Fibroblast of the aortic adventitia (primary cell): ENCODE measurements at regions not wholly inside any gene's neighbourhood (a gene's known extent, or its start where the extent isn't known, plus 50 kb on each side); places are given as distances from the start of the nearest gene placed in this dataset.

Experiments used
- DNase-seq: peaks from one replicate; pipeline ENCODE4 v3.0.0-alpha.2; 2010; ENCODE audit warnings: low read depth
- H3K4me3 ChIP-seq: 2 replicates; pipeline ENCODE4 v1.5.1; 2011; ENCODE audit warnings: low read depth, mild to moderate bottlenecking, control low read depth, low read length, moderate library complexity
- CTCF ChIP-seq: IDR thresholded peaks from 2 replicates; pipeline ENCODE4 v1.5.1; 2011; ENCODE audit warnings: mild to moderate bottlenecking, low read length, control low read depth, inconsistent platforms; ENCODE audit not compliant: insufficient read depth

DNA sequence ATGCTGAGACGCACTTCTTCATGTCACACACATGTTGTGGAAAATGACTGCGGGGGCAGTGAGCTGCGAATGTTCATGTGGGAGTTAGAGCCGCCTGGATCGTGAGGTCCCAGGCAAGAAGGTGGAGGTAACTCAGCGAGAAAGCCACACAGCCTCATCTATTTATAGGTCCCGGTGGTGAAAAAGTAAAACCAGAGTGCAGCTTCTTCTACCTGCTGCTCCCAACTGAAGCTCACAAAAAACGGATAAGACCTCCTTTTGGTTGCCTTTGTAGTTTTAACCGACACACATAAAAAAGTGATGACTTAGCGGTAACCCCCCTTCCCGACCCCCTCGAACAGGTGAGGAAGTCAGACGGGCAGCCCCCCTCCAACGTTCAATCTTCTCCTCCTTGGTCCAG is 276.9 kb downstream of the GATA3 start:
- no peak for DNase-seq
- H3K4me3 ChIP-seq: no peak overlapping the region
- TF ChIP-seq CTCF: no peak

DNA sequence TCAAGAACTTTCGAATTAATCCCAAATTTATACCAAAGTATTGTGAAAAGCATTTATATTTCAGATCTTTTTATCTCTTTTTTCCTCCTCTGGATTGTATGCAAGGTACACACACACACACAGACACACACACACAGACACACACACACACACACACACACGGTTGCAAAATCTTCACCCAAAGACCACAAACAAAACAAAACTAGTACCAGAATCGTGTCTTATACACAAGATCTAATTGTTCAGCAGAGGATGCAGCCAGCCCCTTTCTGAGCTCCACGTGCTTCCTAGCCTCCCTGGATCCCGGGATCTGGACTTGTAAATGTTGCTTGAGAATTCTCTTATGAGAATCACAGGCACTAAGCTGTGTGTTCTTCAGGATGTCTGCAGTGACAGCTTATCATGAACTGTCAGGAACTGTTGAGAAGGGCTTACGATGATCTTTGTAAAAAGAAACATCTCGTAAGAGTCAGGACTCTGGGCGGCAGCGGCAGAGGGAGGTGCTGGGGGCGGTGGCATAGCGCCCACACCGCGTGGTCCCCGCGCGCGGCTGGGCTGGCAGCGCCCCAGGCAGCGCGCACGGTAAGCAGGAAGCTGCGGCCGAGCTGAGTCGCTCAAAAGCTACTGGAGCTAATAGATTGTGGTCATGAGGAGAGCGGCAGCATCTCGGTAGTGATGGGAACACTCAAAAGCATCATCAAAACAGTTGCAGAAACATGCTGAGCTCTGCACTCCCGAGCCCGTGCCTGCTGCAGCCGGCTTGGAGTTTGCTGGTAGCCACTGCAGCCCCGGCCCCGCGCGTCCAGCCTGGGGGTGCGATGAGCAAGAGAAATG is 277.6 kb downstream of the GATA3 start:
- TF ChIP-seq CTCF: no peak
- peak overlapping the region; percentile 57 for H3K4me3 ChIP-seq
- DNase-seq: peak; percentile 28

DNA sequence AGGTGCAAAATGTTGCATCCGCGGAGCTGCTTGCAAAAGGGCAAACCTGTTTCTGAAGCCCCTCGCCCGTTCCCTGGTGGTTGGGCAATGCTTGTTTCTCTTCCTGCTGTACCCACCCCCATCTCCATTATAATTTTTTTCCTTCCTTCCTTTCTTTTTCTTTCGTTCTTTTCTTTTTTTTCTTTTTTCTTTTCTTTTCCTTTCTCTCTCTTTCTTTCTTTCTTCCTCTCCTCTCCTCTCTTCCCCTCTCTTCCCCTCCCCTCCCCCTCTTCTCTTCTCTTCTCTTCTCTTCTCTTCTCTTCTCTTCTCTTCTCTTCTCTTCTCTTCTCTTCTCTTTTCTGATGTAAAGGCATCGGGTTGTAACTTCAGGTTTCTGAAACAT is 278.2 kb downstream of the GATA3 start:
- DNase-seq: no peak
- no peak for TF ChIP-seq CTCF
- H3K4me3 ChIP-seq: peak overlapping the region; percentile 57

DNA sequence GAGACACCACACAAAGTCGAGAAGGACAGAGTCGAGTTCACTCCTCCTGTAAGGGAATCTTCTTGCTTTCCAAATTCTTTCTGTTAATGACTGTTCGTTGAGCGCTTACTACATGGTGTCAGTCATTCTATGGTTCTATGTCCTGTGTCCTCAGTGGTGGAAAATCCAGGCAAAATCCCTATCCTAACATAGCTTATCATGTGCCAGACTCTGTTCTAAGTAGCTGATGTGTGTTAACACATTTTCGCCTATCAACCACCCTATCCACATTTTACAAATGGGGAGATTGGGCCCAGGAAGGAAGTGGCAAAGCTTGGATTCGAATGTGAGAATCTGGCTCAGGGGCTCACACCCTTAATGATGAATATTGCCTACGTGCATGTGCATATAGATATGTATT is 280.1 kb downstream of the GATA3 start:
- H3K4me3 ChIP-seq: no peak overlapping the region
- TF ChIP-seq CTCF: no peak
- no peak for DNase-seq

GRCh38 chr10:8336629-8337331 is 282.3 kb downstream of the GATA3 start:
- TF ChIP-seq CTCF: no peak
- DNase-seq: no peak
- no peak overlapping the region for H3K4me3 ChIP-seq

DNA sequence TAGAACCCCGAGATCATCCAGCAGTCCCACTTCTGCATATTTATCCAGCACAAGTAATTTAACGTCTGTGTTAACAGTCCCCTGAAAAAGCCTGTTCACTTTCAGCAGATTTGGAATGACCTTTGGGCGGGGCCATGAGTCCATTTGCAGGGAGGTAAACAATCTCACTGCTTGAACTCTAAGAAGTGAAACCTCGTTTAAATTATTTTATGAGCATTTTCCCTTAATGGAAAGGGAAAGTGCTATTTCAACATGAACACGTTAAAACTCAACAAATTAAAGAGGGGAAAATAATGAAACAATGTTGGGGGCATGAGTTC is 282.8 kb downstream of the GATA3 start:
- no peak for TF ChIP-seq CTCF
- no peak for DNase-seq

More for the DNA sequence above, 282.8 kb downstream of the GATA3 start:
- no peak overlapping the region for H3K4me3 ChIP-seq
